ENCODE measurements at regions not wholly inside any gene's neighbourhood (a gene's known extent, or its start where the extent isn't known, plus 50 kb on each side); places are given as distances from the start of the nearest gene placed in this dataset.

- Mint-ChIP-seq H3K9me3 (peaks cover 23% of the 10 kb centered on the region), H3K27me3 (ENCODE audit: low read depth, poor library complexity) (peaks cover 4% of the 10 kb centered on the region), H3K4me3 (no peak overlapping the region), H3K36me3 (ENCODE audit: low read depth) (no peaks in the 10 kb centered on the region), H3K4me1 (no peaks in the 10 kb centered on the region), H3K27ac (no peak overlapping the region)
- DNase-seq, result no peak
- TF ChIP-seq, protein P1, sequence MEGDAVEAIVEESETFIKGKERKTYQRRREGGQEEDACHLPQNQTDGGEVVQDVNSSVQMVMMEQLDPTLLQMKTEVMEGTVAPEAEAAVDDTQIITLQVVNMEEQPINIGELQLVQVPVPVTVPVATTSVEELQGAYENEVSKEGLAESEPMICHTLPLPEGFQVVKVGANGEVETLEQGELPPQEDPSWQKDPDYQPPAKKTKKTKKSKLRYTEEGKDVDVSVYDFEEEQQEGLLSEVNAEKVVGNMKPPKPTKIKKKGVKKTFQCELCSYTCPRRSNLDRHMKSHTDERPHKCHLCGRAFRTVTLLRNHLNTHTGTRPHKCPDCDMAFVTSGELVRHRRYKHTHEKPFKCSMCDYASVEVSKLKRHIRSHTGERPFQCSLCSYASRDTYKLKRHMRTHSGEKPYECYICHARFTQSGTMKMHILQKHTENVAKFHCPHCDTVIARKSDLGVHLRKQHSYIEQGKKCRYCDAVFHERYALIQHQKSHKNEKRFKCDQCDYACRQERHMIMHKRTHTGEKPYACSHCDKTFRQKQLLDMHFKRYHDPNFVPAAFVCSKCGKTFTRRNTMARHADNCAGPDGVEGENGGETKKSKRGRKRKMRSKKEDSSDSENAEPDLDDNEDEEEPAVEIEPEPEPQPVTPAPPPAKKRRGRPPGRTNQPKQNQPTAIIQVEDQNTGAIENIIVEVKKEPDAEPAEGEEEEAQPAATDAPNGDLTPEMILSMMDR (IDR thresholded peaks at IDR 0.05), result no peak
Observed at GRCh38 chr4:42267724-42268123, 115.3 kb upstream of the BEND4 start.

DNA sequence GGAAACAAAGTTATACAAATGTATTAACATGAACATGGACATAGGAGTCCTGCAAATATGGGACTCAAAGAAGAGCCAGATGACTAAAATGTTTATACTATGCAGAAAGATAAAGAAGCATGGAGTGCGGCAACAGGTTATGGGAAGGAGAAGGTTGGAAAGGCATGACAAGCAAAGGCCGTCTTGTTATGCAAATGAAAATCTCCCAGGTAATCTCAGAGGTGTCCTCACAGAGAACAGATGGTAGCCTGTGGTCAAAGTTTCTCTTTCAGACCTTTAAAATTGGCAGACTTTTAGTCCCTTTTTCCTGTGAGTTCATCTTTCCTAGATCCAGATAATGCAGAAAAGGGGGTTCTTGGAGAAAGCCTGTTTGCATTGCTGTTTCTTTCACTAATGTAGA is 116.4 kb upstream of the BEND4 start:
- H3K9me3 Mint-ChIP-seq, result peaks cover 23% of the 10 kb centered on the region
- H3K27me3 Mint-ChIP-seq (ENCODE audit: low read depth, poor library complexity), result peaks cover 4% of the 10 kb centered on the region
- DNase-seq, result no peak
- H3K4me1 Mint-ChIP-seq, result no peaks in the 10 kb centered on the region
- no peak overlapping the region for H3K27ac Mint-ChIP-seq
- H3K36me3 Mint-ChIP-seq (ENCODE audit: low read depth), result no peaks in the 10 kb centered on the region
- H3K4me3 Mint-ChIP-seq, result no peak overlapping the region
- TF ChIP-seq, protein P1 (IDR thresholded peaks at IDR 0.05), result no peak

DNA sequence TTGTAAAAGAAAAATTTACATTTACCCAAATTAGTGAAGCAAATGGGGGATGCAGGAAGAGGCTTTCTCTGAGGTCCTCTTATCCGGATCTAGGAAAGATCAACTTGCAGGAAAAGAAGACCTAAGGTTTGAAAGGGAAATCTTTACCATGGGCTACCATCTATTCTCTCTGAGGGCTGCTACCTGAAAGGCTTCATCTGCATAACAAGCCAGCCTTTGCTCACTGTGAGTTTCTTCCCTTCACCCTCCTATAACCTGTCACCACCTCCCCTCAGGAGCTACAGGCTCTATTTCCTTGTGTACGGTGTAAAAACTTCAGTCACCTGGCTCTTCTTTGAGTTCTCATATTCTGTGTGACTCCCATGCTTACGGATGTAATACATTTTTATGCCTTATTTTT is 118.6 kb upstream of the BEND4 start:
- no peak for DNase-seq
- no peaks in the 10 kb centered on the region for H3K4me1 Mint-ChIP-seq
- TF ChIP-seq, protein P1 (IDR thresholded peaks at IDR 0.05), result no peak
- H3K9me3 Mint-ChIP-seq, result peaks cover 23% of the 10 kb centered on the region
- H3K27ac Mint-ChIP-seq, result no peak overlapping the region
- peaks cover 4% of the 10 kb centered on the region for H3K27me3 Mint-ChIP-seq (ENCODE audit: low read depth, poor library complexity)
- H3K36me3 Mint-ChIP-seq (ENCODE audit: low read depth), result no peaks in the 10 kb centered on the region
- no peak overlapping the region for H3K4me3 Mint-ChIP-seq

GRCh38 chr4:42277291-42277690 is 120.0 kb upstream of the SHISA3 start:
- Mint-ChIP-seq H3K27me3 (ENCODE audit: low read depth, poor library complexity) (peaks cover 10% of the 10 kb centered on the region), H3K4me1 (peaks cover 7% of the 10 kb centered on the region), H3K4me3 (no peak overlapping the region), H3K9me3 (peaks cover 7% of the 10 kb centered on the region), H3K27ac (no peak overlapping the region), H3K36me3 (ENCODE audit: low read depth) (no peaks in the 10 kb centered on the region)
- TF ChIP-seq, protein P1 (IDR thresholded peaks at IDR 0.05), result no peak
- DNase-seq, result no peak

- peaks cover 7% of the 10 kb centered on the region for H3K9me3 Mint-ChIP-seq
- H3K27ac Mint-ChIP-seq, result no peak overlapping the region
- peaks cover 10% of the 10 kb centered on the region for H3K27me3 Mint-ChIP-seq (ENCODE audit: low read depth, poor library complexity)
- H3K4me1 Mint-ChIP-seq, result peaks cover 10% of the 10 kb centered on the region
- no peak for DNase-seq
- TF ChIP-seq, protein P1 (IDR thresholded peaks at IDR 0.05), result no peak
- no peaks in the 10 kb centered on the region for H3K36me3 Mint-ChIP-seq (ENCODE audit: low read depth)
- H3K4me3 Mint-ChIP-seq, result no peak overlapping the region
Observed at GRCh38 chr4:42278709-42279324, 118.5 kb upstream of the SHISA3 start.

Measured in nephron progenitor cell (in vitro differentiated cells).